GM19372 (cell line): ENCODE measurements at regions not wholly inside any gene's neighbourhood (a gene's known extent, or its start where the extent isn't known, plus 50 kb on each side); places are given as distances from the start of the nearest gene placed in this dataset.
"Not testable (repeated sequence)": the region's sequence is repeated elsewhere in the genome, so short reads cannot be mapped to it uniquely, and the experiment has no call there.

Experiments used
- ATAC-seq: cut with Tn5 transposase; IDR thresholded peaks from one replicate; pipeline ENCODE4 v1.9.1; 2021; ENCODE audit warnings: mild to moderate bottlenecking, low read depth, moderate library complexity; ENCODE audit not compliant: unreplicated experiment

DNA sequence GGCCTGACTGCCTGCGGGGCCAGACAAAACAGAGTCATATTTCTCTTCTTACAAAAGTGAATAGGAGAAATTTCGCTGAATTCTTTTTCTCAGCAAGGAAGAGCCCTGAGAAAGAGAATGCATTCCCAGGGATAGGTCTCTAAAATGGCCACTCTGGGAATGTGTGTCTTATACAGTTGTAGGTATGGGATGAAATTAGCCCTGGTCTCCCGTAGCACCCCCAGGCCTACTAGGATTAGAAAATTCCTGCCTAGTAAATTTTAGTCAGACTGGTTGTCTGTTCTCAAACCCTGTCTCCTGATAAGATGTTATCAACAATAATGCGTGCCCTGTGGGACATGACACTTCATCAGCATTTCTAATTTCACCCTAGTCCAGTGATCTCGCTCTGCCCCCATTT is 920.1 kb downstream of the LTN1 start:
- ATAC-seq: no peak

DNA sequence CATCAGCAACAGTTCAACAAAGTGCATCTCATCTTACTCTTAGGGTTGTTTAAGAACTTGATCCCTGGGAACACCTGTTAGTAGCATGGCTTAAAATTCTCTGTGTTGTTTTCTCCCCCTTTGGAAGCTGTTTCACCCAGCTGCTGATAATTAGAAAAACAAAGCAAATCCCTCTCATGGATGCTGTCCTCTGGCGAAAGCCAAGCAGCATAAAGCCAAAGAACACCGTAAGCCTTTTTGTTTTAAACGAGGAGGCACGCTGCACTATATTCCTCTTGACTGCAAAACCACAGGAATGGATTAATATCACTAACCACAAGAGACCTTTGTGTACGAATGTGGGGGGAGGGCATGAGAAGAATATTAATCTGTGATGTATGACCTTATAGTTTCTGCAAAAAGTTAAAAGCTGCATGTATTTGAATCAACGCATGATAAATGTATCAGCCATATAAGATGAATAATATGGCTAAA is 923.2 kb downstream of the LTN1 start:
- no peak for ATAC-seq

DNA sequence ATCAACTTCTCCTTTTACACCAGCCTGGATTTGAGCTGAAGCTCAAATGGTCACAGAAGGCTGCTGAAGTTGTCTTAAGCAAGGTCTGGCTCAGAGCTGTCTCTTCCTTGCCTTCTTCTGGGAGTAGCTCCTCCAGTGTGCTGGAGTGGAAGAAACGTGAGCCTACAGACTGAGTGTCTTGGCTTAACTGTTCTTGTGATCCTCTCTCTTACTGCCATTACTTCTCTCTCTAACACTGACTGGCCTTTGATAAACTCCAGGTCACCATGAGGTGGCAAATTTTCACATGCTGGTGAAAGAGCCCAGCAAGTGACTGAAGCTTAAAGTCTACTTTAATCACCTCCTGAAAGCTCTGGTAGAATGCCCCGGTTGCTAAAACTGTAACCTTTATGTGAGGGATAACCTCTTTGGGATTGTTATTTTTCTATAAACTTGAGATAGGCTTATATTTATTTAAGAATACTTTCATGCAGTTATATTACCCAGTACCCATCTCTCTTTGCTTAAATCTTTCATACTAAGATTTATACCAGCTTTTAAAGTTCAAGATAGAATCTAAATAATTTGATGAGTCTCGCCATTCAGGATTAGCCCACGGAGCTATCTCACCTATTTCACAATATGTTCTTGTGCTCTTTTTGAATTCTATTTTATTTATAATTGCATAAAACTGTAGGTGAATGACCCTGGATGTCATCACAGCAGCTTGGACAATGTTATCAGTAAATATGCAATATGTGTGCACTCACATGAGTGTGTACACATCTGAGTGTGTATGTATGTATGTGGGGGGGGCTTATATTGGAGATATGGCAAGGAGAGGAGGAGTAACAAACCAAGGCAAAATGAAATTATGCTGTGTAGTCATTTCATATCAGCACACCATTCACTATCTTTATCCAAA is 924.0 kb downstream of the LTN1 start:
- no peak for ATAC-seq

DNA sequence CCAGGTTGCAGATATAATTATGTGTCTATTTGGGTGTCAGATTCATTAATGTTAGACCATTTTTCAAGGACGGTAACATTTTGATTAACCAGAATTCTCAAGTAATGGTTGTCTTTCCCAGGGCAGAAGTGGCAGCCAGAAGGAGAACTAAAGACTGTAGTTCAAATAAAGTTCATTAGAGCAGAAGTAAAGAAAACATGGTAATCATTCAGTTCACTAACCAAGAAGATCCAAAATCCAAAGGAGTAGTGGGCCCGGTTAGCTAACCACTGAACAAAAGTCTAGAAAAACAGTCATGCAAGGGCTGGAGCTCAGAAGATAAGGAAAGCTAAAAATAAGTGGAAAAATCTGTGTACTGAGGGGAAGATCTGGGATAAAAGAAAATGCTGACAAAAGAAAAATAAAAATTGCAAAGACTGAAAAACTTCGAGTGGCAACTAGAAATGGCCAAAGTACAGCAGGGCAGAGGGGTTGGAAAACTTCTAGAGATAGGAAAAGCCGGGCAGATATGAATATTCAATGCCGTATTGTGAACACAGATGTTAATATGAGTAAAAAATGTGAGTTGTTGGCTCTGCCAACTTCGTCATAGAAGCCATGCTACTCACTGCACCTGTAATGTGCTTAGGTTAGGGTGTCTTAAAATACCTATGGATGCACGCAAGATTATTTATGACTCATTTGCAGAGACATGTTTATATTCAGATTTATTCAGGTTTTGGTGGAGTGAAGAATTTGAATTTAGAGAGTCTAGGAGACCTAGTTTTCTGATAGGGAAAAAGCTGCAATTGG is 925.9 kb downstream of the LTN1 start:
- ATAC-seq: no peak

DNA sequence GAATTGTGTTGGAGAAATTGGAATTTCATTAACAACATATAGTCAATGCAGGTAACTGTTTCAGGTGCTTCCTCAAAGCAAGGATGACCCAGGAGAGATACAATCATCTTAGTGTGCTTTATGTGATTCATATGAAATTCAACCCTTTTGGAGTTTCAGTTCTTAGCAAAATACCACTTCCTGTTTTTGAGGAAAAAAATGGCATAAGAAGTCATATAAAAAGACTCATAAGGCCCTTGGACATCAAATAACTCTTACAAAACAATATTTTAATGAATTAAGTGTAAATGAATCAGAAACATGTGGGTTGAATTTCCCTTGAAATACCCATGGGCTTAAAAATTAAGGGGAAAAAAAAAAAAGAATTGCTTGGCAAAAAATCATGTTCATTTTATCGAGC is 926.6 kb downstream of the LTN1 start:
- no peak for ATAC-seq

DNA sequence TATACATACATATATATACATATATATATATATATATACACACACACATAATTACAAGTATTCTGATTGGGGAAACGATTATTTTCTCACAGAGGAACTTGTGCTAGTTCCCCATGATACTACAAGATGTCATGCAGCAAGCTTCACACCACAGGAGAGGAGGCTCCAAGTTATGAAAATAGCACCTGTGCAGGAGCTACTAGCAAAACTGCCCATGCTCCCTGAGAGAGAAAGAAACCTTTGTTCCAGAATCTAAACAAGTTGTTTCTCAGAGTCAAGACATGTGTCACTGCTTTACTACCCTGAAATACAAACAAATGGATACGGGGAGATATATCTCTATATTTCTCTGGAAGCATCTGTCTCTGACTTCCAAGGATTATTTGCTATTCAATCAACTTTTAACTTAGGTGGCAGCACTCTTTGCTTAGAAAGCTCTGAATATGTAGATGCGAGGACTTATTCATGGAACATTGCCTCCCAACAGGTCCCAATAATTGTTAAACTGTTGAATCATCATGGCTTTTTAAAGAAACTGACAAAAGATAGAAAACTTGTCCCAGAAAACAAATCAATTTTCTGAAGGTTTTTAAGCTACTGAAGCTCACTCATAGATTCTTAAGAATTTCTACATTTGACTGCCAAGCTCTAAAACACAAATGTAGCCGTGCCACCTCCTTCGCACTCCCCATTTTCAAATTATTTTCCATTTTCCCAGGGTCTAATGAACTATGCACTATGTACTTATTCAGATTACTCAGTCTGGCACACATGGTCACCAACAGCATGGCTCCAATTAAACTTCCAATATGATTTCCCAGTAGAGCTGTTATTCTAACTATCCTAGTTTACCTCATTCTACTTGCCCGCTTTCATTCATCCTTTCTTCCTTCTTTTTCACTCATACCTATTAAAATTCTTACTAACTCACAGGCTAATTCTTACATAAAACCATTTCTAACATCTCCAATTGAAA is 929.1 kb downstream of the LTN1 start:
- ATAC-seq: no peak

DNA sequence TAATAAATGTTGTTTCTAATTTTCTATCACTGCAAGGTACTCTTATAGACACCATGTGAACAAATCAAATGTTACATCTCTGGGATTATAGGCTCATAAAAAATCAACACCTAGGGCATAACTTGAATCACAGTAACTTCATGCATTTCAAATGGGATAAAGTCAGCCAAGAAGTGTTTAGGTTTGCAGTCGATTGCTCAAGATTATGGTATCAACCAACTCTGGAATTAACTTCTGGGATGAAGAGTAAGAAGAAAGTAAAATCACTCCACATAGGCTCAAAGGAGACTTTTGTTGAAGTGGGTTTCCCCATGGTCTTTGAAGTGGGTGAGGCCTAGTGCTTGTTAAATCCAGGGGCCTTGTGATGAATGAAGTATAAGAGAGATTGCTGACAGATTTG is 939.7 kb downstream of the LTN1 start:
- not testable (repeated sequence) for ATAC-seq

DNA sequence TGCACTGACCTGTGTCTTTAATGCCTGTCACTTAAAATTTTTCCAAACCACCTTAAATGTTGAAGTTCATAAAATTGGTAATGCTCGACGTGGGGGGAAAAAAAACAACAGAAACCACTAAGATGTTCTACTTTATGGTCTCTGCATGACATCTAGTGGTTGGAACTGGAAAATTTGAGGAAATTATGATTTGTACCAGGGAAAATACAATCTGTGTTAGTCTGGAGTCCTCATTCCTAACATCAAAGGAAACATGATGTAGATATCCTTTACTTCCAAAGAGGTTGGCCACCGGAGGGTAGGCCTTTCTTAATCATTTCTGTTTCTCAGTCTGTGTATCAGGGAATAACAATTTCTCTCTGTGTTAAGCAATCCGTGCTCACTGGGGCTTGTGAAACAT is 941.0 kb downstream of the LTN1 start:
- ATAC-seq: not testable (repeated sequence)

DNA sequence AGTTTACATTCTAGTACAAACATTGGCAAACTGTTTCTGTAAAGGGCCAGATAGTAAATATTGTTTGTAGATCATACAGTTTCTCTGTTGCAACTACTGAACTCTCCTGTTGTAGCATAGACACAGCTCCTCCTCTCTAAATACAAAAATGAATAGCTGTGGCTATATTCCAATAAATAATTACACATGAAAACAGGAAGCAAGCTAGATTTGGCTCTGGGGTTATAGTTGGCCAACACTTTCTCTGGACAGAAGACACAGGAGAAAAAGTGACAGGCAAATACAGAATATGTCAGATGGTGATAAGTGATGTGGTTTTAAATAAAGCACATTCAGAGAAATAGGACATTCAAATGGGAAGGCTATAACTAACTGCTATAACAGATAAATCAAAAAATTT is 957.0 kb downstream of the LTN1 start:
- not testable (repeated sequence) for ATAC-seq

DNA sequence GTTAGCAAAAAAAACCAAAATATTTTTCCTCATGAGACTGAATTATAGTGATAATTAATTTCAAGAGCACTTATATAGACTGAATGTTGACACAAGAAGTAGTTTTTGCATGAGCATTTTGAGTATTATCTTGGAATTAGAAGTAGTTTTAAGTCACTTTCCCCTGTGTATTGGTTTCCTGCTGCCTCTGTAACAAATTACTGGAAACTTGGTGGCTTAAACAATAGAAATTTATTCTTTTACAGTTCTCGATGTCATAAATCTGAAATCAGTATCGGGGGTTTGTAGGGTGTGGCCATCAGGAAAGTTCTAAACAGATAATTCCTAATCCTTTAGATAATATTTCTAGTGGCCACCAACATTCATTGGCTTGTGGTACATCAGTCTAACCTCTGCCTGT is 957.8 kb downstream of the LTN1 start:
- not testable (repeated sequence) for ATAC-seq

DNA sequence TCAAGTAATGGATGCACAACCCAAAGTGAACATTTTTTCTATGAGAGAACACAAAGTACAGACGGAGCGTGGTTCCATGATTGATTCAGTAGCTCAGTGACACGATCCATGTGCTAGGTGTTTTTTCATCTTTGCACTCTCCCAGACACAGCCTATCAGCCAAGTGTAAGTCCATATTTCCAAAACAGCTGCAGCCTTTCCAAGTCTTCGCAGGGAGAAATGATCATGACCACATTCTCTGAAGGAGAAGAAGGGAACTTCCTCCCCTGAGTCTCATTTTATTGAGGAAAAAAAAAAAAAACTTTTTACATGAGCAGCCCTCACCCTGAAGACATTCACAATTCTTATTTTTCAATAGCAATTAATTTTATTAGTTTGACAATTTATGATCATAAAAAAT is 958.3 kb downstream of the LTN1 start:
- ATAC-seq: not testable (repeated sequence)

DNA sequence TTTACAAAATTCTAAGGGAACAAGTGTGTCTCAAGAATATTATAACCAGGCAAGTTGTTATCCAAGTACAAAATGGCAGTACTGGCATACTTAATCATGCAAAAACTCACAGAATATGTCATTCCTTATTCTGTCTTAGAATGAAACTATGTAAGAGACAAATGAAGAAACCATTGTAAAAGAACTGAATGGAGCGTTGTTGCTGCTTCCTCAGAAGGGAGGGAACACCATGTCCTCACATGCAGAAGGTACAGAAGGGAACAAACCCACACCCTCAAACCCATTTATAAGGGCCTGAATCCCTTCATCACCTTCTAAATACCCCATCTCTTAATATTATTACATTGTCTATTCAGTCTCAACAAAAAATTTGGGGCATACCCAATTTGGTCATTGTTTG is 960.0 kb downstream of the LTN1 start:
- not testable (repeated sequence) for ATAC-seq

DNA sequence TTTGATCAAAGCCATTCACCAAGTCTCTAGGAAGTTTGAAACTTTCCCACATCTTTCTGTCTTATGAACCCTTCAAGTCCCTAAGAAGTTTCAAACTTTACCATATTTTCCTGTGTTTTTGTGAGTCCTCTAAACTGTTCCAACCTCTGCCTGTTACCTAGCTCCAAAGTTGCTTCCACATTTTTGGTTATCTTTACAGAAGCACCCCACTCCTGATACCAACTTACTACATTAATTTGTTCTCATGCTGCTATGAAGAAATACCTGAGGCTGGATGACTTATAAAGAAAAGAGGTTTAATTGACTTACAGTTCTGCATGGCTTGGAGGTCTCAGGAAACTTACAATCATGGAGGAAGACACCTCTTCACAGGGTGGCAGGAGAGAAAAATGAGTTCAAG is 961.6 kb downstream of the LTN1 start:
- ATAC-seq: not testable (repeated sequence)

DNA sequence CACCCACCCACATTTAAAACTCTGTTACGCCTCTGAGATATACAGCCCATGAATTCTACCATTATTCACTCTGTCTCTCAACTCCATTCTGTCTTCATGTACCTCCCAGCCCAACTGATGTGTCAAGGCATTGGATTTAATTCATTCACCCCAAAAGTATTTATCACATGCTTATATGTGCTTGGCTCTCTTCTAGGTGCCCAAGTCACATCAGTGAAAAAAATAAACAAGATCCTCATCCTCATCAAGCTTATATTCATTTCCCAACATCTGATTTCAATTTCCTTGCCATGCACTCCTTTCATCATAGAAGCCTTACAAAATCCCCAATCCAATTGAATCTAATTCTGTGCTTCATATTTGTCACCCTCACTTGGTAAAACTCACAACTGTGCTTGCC is 967.6 kb downstream of the LTN1 start:
- no peak for ATAC-seq

DNA sequence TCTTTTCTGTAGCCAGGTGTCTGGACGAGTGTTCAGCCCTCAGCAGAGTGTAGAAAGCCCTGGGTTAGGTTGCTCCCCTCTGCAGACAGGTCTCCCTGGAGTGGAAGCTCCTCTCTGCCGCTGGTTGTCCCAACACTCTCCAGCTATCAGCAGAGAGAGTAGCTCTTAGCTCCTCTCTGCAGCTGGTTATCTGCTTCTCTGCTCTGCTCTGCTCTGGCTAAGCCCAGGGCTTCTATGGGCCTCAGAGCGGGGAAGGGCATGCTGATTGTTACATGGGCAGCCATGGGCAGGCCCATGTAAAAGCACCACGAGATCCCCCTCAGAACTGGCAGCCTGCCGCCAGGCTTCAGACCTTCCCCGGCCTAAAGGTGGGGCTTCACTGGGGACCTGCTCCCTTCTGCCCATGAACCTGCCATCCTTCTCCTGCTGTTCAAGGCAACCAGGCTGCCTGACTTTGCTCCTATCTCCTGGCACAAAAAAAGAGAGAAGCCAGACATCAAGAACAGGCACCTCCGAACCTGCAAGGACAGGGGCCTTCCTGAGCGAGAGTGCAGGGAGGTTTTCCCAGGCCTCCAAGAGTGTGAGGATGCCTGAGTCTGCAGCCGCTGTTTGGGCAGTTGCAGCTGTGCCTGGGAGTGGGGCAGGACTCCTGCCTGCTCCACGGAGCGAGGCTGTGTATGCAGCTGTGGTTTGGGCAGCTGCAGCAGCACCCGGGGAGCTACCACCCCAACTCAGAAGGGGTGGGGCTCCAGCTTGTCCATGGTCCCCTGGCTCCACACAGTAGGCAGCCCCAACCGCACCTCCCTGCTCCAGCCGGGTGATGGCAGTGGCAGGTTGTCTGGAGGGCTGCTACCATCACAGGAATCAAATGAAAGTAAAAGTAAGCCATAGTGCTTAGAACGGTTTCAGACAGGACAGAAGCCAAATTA is 973.7 kb downstream of the LTN1 start:
- ATAC-seq: no peak

DNA sequence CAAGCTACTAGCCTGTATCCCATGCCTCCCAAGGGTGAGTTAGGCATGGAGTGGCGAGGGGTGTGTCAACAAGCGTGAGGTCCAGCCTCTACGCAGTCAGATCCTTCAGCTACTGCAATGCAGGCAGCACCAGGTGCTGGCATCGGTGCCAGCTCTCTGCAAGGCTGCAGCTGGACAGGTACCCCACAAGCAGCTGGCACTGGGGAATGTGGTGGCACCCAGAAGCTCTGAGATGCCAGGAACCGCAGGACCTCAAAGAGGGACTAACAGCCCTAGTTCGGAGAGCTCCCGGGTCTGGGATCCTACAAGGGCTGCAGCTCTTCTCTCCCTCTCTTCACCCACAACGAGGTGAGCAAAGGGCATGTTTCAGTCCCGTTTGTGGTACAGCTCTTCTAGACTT is 974.5 kb downstream of the LTN1 start:
- ATAC-seq: no peak

DNA sequence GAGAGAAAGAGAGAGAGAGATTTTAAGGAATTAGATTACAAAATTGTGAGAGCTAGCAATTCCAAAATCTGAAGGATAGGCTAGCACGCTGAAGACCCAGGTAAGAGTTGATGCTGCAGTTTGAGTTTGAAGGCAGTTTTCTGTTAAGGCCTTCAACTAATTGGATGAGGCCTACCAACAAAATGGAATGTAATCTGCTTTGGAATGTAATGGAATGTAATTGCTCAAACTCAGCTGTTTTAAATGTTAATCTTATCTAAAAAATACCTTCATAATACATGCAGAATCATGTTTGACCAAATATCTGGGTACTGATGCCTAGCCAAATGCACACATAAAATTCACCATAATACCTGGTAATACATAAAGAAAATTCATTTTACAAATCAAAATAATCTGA is 976.1 kb downstream of the LTN1 start:
- ATAC-seq: no peak

DNA sequence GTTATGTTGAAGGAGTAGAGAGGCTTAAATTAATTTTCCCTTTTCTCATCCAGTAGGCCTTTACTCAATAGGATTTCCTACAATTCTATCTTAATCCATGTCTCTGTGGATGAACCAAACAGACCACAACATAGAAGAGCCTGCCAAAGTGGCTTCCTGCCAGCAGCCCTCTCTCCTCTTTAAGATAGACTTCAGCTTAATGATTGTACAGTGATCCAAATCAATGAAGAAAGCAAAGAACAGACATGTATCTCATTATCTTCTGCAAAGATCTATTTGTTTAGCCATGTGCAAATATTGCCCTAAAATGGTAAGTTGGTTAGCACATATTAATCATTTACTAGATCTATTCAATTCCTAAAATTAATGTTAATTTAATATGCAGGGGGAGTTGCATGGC is 979.6 kb downstream of the LTN1 start:
- ATAC-seq: not testable (repeated sequence)

DNA sequence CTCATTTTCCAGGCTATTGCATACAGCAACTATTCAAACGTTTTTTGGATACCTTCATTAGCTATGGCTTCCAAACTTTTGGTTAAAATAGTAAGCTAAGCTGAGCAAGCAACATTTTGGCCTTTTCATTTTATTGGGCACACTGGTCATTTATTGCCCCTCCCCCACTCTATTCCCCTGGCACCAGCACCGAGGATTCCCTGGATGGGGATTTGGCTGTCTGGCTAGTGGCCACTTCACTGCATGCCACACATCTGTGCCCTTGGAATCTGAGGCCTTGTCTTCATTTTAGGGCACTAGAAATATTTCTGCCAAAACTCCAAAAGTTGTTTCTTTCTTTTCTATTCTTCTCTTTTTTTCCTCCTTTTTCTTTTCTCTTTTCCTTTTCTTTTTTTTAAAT is 980.7 kb downstream of the LTN1 start:
- not testable (repeated sequence) for ATAC-seq
